Erythroblast (primary cell): ENCODE measurements at regions not wholly inside any gene's neighbourhood (a gene's known extent, or its start where the extent isn't known, plus 50 kb on each side); places are given as distances from the start of the nearest gene placed in this dataset.

Source experiments
- GATA1 ChIP-seq: IDR thresholded peaks from 2 replicates; pipeline ENCODE4 v1.6.1; 2011; ENCODE audit warnings: low read depth, mild to moderate bottlenecking, control low read depth, low read length, moderate library complexity
- POLR2A ChIP-seq: IDR thresholded peaks from 2 replicates; pipeline ENCODE4 v1.6.1; 2011; ENCODE audit warnings: mild to moderate bottlenecking, low read length

DNA sequence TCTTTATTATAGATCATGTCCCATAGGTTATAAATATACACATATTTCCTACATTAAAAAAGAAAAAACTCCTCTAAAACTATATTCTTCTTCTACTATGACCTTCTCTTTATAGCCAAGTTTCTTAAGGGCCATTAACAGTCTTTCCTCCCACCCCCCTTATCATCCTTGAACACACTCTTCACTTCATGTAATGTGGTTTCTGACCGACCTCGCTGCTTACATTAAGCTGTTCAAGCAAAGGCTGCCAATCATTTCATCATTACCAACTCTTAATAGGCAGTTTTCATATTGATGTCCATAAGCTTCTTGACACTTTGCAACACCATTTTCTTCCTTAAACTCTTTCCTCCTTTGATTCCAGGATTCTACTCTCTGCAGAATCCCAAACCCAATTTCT is 283.0 kb upstream of the PCSK5 start:
- TF ChIP-seq POLR2A = no peak
- TF ChIP-seq GATA1 = no peak
